SW 1271 (cell line): ENCODE measurements at regions not wholly inside any gene's neighbourhood (a gene's known extent, or its start where the extent isn't known, plus 50 kb on each side); places are given as distances from the start of the nearest gene placed in this dataset.
"Not testable (repeated sequence)": the region's sequence is repeated elsewhere in the genome, so short reads cannot be mapped to it uniquely, and the experiment has no call there.

ENCODE experiments used
- DNase-seq, 2 experiments: peaks; one replicate each; lab custom pipeline; 2025; lab: John Stamatoyannopoulos, UW

DNA sequence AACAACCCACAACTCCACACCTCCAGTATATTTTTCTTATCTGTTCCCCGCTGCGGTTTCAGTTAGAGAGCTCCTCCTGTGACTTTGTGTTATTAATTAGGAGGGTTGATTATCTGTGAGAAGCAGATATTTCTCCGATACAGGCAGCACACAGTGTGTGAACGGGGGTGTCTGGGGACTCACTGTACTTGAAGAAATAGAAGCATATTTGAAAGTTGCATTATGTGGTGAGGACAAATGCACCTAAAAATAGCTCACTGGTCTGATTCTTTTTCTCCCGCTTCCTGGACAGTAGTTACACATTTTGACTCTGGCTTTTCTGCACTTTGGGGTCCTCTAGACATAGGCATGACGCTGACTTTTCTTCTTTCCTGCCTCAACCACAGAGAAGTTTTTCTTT, 277.7 kb downstream of the VRK1 start:
- no peak for DNase-seq

DNA sequence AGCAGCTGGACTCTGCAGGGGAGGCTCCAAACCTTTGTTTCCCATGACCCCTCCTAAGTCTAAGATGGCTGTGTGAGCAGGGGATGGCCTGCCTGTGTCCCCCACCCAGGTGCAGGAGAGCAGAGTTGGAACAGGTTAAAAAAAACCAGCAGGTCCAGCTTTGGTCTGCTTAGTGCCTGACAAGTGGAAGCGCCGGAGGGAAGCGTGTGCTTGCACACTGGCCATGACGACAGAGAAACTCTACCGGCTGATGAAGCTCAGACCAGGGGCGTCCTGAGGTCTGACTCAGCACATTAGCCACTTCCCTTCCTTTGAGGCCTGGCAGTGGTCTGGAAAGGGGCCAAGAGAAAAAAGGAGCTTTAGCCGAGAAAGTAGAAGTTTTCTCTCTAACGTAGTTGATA, 280.1 kb downstream of the VRK1 start:
- peak; percentile 7 to 41 for DNase-seq

DNA sequence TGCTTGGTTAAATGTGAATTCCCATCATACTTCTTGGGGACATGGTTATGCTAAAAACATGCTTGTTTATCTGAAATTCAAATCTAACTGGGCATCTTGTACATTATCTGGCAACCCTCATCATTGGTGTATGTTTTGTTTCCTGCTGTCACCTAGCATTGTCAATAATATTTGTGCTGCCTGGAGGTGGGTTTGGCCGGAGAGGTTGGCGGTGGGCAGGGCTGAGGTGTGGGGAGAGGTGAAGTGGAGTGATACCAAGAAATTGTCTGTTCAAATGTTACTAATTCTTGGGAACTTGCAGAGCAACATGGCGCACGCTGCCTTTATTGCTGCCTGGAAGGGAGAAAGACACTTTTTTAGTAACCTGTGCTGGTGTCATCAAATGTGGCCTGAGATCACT, 280.5 kb downstream of the VRK1 start:
- peak in 1 of 2 experiments; percentile 41 for DNase-seq

DNA sequence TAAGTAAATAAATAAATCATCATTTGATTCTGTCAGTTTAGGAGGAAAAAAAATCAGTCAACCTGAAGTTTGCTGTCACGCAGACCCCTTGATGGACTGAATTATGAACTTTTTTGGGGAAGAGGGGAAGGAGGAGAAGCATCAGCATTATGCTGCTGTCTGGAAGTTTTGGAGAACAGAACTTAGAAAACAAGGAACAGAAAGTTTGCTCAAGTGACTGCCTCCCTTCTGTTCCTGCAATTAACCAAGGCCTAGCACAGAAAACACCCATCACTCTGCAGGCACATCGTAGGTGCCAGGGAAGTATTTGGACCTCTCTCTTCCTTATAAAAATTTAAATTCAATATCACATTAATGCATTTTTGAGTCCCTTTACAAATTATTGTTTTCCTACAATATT, 283.8 kb downstream of the VRK1 start:
- DNase-seq, result no peak

DNA sequence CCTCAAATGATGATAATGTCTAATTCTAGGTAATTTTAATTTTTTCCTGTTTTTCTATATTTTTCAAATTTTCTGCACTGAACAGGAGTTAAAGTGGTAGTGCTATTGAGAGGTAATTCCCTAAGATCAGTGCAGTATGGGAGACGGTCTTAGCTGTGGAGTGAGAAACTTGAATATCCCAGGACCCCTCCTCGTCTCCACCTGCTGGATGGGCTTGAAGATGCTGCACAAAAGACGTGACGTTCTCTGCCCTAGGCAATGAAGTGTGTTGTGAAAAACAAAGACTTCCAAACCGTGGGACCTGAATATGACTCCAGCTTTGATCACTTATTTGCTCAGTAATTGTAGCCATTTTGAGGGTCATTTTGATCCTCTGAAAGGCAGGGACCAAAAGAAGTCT, 298.1 kb downstream of the VRK1 start:
- no peak for DNase-seq

DNA sequence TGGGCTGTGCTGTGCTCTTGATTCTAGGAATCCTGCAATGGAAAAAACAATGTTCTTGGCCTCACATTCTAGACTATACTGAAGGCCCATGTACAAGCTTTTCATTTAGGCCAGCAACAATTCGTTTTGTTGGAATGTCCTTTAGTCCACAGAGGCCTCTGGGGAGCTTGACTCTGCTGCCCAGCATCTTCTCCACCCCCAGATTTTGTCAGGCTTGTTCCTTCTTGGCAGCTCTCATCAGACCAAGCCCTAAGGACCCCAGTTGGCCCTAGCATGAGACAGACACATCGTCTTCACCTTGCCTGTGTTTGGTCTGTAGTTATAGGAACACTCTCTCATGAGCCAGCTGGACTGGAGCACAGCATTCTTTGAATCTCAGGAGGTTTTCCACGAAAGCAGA, 300.1 kb downstream of the VRK1 start:
- DNase-seq, result no peak

DNA sequence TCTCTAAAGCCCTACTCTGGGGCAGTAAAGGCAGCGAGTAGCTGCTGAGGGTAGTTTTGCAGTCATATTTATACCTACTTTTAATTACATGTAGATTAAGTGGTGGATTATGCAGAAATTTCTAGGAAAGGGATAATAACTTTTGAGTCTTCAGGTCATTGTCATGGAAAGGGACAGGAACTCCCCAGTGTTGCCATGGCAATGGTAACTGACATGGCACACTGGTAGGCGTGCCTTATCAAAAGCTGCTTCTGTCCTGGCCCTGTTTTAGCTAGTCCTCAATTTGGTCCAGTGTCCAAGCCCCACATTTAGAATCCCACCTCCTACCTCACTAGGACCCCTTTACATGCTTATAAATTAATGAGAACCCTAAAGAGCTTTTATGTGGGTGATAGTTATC, 303.1 kb downstream of the VRK1 start:
- no peak for DNase-seq

DNA sequence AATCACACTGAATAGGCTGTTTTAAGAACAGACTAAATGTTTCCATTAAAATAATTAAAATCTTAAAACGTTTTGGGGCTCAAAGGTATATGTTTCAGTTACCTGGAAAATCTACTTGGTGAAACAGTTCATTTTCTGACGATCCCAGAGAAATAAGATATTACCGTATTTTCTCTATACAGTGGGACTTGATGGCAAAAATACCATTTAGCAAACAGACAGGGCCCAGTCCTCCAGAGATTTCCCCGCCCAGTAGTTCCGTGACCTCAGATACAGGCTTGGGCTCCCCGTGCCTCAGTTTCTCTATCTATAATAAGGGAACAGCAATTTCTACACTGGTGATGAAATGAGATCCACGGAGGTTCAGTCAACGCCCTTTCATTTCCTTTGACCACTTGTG, 304.4 kb downstream of the VRK1 start:
- no peak for DNase-seq

DNA sequence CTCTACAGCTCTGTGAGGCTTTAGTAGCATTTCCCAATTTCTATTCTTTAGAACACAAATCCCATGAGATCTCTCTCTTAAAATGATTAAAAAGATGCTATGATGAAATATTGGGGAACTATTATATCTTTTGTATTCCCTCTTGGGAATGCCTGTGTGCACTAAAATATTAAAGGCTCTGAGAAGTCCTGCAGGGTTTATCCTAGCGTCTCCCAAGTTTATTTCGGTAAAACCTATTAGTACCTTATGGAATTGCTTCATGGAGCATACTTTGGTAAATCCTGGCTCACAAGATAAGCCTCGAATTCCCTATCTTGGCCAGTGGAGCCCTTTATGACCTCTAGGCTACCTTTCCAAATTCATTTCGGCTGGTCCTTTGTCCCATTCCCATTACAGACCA, 306.8 kb downstream of the VRK1 start:
- DNase-seq, result no peak

DNA sequence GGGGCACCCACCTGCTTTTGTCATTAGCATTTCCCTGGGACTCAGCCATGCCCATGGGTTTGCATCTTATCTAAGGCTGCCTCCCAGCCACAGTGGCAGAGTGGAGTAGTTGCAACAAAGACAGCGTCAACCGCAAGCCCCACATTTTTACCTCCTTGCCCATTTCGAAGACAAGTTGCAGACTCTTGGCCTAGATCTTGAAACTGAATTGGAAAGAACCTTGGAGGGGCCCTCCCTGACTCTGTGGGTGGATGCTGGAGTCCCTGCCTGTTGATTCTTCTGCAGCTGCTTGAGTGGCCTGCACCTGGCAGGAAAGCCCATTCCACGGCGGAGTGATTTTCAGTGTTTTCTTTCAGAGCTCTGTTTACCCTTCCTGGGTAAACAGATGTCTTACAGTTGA, 309.0 kb downstream of the VRK1 start:
- no peak for DNase-seq

DNA sequence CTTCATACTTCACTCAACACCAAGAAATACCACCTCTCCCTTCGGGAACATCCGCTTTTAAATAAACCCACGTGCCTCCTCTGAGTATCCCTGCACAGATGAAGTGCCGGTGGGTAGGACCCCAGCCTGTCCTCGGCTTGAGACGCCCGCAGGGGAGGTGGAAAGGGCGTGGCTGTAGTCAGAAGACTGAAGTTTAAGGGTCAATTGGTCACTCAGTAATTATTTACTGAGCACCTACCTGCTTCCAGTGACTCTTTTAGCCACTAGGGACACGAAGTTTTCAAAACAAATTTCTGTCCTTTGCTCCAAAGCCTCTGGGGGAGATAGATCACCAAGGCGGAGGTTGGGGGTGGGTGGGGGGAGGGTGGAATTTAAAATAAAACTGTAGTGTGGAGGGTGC, 309.4 kb downstream of the VRK1 start:
- DNase-seq, result no peak

DNA sequence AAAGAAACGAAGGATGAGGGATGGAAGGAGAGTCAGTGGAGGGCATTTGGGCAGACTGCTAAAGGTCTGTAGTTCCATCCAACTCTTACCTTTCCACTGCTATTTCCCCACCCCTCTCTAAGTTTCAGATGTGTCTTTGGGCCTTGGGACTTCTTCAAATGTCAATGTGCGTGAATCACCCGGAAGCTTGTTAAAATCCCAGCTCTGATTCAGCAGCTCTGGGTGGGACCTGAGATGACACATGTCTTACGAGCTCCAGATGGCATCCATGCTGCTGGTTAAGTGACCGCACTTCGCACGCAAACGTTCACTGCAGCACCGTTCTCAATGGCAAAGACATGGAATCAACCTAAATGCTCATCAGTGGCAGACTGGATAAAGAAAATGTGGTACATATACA, 309.9 kb downstream of the VRK1 start:
- peak in 1 of 2 experiments; percentile 14 for DNase-seq

DNA sequence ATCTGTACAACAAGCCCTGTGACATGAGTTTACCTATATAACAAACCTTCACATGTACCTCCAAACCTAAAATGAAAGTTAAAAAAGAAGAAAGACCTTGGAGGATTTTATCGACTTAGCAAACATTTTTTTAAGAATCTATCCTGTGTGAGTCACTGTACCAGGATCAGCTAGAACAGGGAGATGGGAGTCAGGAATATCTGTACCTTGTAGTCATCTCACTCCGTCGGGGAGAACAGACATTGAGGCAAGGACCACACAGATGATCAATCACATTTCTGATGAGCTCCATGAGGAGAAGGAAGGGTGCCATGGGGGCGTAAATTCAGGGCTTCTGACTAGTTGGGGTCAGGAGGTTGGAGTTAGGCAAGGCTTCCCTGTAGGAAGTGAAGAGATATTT, 310.6 kb downstream of the VRK1 start:
- no peak for DNase-seq

DNA sequence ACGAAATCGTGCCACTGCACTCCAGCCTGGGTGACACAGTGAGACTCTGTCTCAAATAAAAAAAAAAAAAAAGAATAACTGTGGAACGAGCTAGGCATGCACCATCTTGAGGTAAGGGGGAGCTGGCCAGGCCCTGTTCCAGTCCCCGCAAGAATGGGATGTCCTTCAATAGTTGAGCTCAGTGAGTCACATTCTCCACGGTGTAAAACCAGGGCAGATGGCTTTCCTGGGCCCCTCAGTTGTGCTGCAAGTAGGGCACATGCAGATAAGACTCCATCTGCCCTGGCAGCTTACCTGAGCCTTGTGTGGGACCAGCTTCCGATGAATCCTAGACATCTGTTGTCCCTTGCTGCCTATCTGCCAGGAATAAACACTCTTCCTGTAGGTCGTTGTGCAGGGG, 312.1 kb downstream of the VRK1 start:
- DNase-seq, result no peak

DNA sequence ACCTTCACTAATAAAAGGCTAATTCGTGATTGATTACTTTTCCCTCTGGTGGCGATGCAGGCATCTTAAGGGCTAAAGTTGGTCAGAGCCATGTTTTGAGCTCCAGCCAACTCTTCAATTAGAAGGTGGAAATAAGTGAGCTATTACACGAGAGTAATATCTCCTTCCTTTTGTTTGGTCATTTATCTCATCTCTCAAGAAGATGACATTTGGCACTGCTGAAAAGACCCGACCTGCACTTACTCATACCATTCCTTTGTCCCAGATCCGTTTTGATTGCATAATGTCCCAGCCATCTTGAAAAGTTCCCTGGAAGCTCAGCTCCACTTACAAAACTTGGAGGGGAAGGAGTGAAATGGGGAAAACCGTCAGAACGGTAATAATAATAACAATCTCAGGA, 316.2 kb downstream of the VRK1 start:
- DNase-seq, result no peak

DNA sequence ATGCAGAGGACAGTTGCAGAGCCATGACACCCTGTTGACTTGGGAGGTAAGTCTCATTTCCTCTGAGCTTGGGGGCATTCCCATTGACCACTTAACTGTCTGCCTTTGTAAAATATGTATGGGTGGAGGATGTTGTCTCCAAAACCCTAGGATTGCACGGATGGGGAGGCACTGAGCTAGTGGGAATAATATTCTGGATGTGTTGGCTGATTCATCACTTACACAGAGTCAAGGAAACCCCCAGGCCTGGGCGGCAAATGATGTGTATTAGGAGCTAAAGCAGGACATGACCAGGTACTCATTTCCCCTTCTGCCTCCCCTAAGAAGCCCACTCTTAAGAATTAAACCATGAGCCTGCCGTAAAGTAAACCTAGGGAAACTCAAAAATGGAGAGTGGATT, 319.4 kb downstream of the VRK1 start:
- DNase-seq, result no peak

DNA sequence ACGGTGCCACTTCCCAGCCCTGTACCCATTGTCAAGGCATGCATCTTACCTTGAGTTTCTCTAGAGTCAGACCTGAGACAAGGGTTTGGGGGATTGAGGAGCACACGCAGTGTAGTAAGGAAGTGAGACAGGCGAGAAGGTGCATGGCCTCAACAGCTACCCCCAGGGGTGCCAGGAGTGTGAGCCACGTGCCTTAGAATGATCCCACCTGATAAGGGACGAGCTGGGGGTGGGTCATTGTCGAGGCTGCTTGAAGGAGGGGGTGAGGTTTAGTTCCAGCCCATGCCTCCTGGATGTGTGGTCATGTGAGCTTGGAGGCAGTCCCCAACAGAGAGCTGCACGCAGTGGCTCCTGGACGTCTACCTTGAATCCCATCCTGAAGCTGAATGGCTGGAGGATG, 320.5 kb downstream of the VRK1 start:
- DNase-seq, result no peak

DNA sequence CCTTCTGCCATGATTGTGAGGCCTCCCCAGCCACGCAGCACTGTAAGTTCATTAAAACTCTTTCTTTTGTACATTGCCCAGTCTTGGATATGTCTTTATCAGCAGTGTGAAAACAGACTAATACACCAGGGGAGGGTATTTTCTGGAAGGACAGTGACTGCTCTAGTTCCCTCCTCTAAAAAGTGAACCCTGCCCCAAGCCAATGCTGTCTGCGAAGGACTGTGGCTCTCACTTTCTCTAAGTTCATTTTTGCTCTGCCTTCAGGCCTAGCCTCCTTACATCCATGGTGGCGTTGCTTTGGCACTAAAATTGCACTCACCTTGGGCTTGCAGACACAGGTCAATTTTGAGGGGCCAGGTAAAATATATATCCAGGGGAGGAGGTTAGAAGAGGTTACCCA, 323.0 kb downstream of the VRK1 start:
- no peak for DNase-seq

DNA sequence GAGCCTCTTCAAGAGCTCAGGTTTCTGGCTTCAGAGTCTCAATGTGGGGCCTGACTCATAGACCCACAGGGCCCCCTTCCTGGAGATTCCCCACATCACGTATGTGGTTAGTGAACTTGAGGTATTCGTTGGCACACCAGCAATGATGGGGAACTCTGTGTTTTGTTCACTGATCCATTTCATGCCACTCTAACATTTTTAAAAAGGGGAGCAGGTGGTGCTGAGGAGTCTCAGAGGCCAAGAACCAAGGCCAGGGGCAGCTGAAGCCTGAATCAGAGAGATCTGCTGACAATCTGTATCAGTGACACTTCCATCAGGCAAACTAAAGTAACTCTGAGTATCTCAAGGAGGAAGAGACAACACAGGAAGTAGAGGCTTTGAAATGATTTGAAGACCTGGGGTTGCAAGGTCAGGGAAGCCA, 323.4 kb downstream of the VRK1 start:
- no peak for DNase-seq

DNA sequence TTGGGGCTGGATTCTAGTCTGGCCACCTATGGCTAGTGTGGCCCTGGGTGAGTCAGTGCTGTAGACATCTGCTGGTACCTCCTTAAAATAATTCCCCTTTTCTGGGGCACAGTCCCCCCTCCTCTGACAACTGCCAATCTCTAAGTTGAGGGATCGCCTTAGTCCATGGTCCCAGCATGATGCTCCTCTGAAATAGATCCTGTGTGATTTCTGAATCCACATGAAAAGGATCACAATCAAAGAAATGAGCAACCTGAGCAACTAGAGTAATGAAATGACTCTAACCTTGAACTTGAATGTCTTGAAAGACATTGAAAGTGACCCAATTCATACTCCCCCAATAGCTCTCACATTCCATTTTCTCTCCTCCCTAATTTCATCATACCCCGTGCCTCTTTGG, 332.5 kb downstream of the VRK1 start:
- DNase-seq, result no peak

DNA sequence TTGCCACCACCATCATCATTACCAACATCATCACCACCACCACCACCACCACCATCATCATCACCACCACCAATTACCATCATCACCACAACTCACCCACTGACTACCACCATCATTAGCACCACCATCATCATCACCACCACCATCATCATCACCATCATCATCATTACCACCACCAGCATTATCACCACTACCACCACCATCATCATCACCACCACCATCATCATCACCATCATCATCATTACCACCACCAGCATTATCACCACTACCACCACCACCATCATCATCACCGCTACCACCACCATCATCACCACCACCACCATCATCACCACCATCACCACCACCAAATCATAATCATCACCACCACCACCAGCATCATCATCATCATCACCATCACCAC, 338.7 kb downstream of the VRK1 start:
- not testable (repeated sequence) for DNase-seq

DNA sequence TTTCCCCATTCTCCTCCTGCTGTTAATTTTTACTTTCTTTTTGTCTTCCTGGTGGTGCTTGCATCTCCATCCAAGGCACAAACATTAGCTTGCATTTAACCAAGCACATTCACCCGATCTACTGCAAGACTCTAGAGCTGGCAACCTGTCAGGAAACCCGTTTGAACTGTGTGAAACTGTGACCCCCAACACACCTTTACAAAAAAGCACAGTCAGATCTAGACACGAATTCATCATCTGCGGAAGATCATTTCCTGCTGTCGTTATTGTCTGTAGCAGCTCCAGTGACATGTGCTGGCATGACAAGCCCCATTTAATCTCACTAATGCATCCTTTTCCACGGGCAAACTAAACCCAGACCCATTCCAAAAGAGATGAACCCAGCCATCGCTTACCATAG, 340.5 kb downstream of the VRK1 start:
- DNase-seq, result no peak

DNA sequence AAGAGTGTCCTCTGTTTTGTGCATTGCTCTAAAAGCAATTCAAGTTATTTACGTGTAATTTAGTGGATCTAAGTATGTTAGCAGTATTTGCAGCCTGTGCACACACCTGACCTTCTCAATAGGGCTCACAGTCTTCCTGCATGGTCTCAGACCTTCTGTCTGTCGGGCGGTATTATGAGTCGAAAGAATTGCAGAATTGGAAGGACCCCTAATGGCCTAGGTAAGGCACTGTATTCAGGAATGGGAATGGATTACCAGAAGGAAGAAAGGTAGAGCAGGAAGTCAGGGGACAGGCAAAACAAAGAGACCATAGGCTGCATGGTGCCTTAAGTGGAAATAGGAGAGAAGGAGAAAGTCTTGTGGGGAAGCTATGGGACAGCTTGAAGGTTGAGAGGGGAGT, 341.6 kb downstream of the VRK1 start:
- DNase-seq, result no peak

DNA sequence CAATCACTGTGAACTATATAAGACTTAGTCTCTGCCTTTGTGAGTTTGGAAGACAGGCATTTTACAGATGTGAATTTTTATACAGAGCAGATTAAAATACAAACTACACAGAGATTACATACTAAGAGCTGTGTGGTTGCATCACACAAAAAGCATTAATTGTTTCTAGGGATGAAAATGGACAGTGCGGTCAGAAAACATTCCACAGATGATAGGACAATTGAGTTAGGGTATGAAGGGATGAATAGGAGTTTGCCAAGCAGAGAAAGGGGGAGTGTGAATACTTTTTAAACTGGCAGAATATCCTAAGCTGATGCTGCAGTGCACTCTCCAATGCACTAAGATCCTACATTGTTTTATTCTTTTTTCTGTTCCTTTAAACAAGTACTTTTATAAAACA, 345.8 kb downstream of the VRK1 start:
- no peak for DNase-seq

DNA sequence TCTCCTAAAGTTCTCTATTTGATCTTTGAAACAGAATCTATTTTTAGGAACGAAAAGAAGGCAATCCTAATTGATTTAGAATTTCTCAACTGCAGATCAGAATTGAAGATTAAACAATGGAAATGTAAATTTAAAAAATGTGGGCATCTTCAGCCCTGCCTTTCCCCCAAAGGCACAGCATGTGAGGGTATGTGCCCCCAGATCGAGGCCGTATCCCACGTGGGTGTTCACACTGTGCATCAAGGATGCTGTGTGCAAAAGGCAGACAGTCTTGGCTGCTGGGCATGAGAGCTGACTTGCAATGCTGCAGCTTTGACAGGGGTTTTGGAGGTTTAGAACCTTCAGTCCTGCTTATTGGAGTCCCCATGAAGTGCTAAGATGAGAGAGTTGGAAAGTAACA, 346.3 kb downstream of the VRK1 start:
- no peak for DNase-seq
